CD14-positive monocyte (primary cell): ENCODE measurements at regions not wholly inside any gene's neighbourhood (a gene's known extent, or its start where the extent isn't known, plus 50 kb on each side); places are given as distances from the start of the nearest gene placed in this dataset.

ENCODE experiments used
- DNase-seq, 3 donors: peaks; one replicate each; pipeline ENCODE4 v3.0.0-alpha.2; 2011 to 2022
- H2AFZ ChIP-seq: 2 replicates; pipeline ENCODE4 v1.6.0; 2012; ENCODE audit warnings: mild to moderate bottlenecking, low read depth, low read length, inconsistent platforms; ENCODE audit not compliant: insufficient read depth, poor library complexity, severe bottlenecking
- H3K27ac ChIP-seq, 2 donors: 1 replicate in 1 of 2; 2 replicates in 1 of 2; pipeline ENCODE4 v1.5.1; 2012 to 2013; ENCODE audit warnings: low read length in 2 of 2, control low read depth in 1 of 2, inconsistent platforms in 1 of 2, low read depth in 1 of 2, mild to moderate bottlenecking in 1 of 2
- H3K27me3 ChIP-seq, 2 donors: one replicate each; pipeline versions ENCODE4 v1.6.0 to v1.6.1; 2011 to 2013; ENCODE audit warnings: low read length in 2 of 2; ENCODE audit not compliant: control insufficient read depth in 2 of 2, insufficient read depth in 2 of 2
- H3K36me3 ChIP-seq, 2 donors: replicated peaks in 1 of 2; 1 replicate in 1 of 2; 2 replicates in 1 of 2; pipeline versions ENCODE4 v1.5.1 to v1.6.1; 2012 to 2013; ENCODE audit warnings: low read length in 2 of 2, control low read depth in 1 of 2, inconsistent platforms in 1 of 2, mild to moderate bottlenecking in 1 of 2; ENCODE audit not compliant: insufficient read depth in 2 of 2, control insufficient read depth in 1 of 2
- H3K4me1 ChIP-seq, 2 donors: 1 replicate in 1 of 2; 2 replicates in 1 of 2; pipeline versions ENCODE4 v1.5.1 to v1.6.1; 2012 to 2013; ENCODE audit warnings: low read length in 2 of 2, control low read depth in 1 of 2, inconsistent platforms in 1 of 2, mild to moderate bottlenecking in 1 of 2, moderate library complexity in 1 of 2; ENCODE audit not compliant: insufficient read depth in 2 of 2, control insufficient read depth in 1 of 2
- H3K4me2 ChIP-seq: replicated peaks from 2 replicates; pipeline ENCODE3; 2012; ENCODE audit warnings: low read length, moderate library complexity, mild to moderate bottlenecking; ENCODE audit not compliant: poor library complexity, severe bottlenecking; ENCODE audit errors: extremely low read depth
- H3K4me3 ChIP-seq, 3 experiments: fragments of 200-600 bp in 1 of 3; sonication (generic) in 1 of 3; replicated peaks in 1 of 3; 1 replicate in 2 of 3; 2 replicates in 1 of 3; pipeline ENCODE4 v1.5.1; 2011 to 2013; ENCODE audit warnings: low read length in 3 of 3, mild to moderate bottlenecking in 3 of 3, control low read depth in 2 of 3, low read depth in 2 of 3, inconsistent platforms in 1 of 3, moderate library complexity in 1 of 3
- H3K79me2 ChIP-seq: 2 replicates; pipeline ENCODE4 v1.6.0; 2012; ENCODE audit warnings: mild to moderate bottlenecking, control low read depth, inconsistent platforms, low read length, moderate library complexity; ENCODE audit not compliant: insufficient read depth
- H3K9ac ChIP-seq: 2 replicates; pipeline ENCODE4 v1.6.0; 2017; ENCODE audit warnings: low read length, mild to moderate bottlenecking; ENCODE audit not compliant: insufficient read depth, poor library complexity, severe bottlenecking
- H3K9me3 ChIP-seq, 2 donors: replicated peaks in 1 of 2; 1 replicate in 1 of 2; 2 replicates in 1 of 2; pipeline versions ENCODE4 v1.5.1 to v1.6.1; 2012 to 2013; ENCODE audit warnings: low read length in 2 of 2, control low read depth in 1 of 2; ENCODE audit not compliant: control insufficient read depth in 1 of 2, insufficient read depth in 1 of 2
- H4K20me1 ChIP-seq: 2 replicates; pipeline ENCODE4 v1.6.0; 2012; ENCODE audit warnings: mild to moderate bottlenecking, low read length, control low read depth, moderate library complexity; ENCODE audit not compliant: insufficient read depth
- H3K27ac Mint-ChIP-seq, 7 donors: one replicate each; pipeline ENCODE4 v1.8.0; 2020; ENCODE audit warnings: mild to moderate bottlenecking in 7 of 7, mixed read lengths in 7 of 7, moderate library complexity in 6 of 7, inconsistent platforms in 2 of 7
- H3K27me3 Mint-ChIP-seq, 3 donors: one replicate each; pipeline ENCODE4 v1.8.0; 2021 to 2022; ENCODE audit warnings: low read depth in 3 of 3, mild to moderate bottlenecking in 3 of 3, mixed read lengths in 3 of 3, moderate library complexity in 3 of 3, inconsistent platforms in 1 of 3
- H3K36me3 Mint-ChIP-seq, 2 donors: one replicate each; pipeline ENCODE4 v1.8.0; 2020; ENCODE audit warnings: mixed read lengths in 2 of 2, inconsistent platforms in 1 of 2, mild to moderate bottlenecking in 1 of 2
- H3K4me1 Mint-ChIP-seq: one replicate; pipeline ENCODE4 v1.8.0; 2020; ENCODE audit warnings: mild to moderate bottlenecking, mixed read lengths
- H3K4me3 Mint-ChIP-seq, 2 donors: one replicate each; pipeline ENCODE4 v1.8.0; 2020; ENCODE audit warnings: mild to moderate bottlenecking in 2 of 2, mixed read lengths in 2 of 2, moderate library complexity in 1 of 2
- H3K9me3 Mint-ChIP-seq, 7 donors: one replicate each; pipeline ENCODE4 v1.8.0; 2020 to 2022; ENCODE audit warnings: mixed read lengths in 7 of 7, mild to moderate bottlenecking in 6 of 7, moderate library complexity in 6 of 7, inconsistent platforms in 2 of 7
- WGBS: methylation state at CpG from one replicate; pipeline ENCODE4 v1.1.5; 2013; ENCODE audit warnings: missing lambda C conversion rate; ENCODE audit not compliant: insufficient coverage; 5-methylcytosine and 5-hydroxymethylcytosine counted together
- intact Hi-C, 2 donors: fragments of 100-400 bp; cut with micrococcal nuclease; formaldehyde crosslinking; loops; one replicate each; pipeline versions ENCODE4 v1.15.0 to v1.15.1; 2023
- TF ChIP-seq, protein P1 (sequence below): fragments of 200-600 bp; IDR thresholded peaks from one replicate; pipeline ENCODE4 v1.8.0; 2022; ENCODE audit warnings: antibody characterized with exemption, mild to moderate bottlenecking

DNA sequence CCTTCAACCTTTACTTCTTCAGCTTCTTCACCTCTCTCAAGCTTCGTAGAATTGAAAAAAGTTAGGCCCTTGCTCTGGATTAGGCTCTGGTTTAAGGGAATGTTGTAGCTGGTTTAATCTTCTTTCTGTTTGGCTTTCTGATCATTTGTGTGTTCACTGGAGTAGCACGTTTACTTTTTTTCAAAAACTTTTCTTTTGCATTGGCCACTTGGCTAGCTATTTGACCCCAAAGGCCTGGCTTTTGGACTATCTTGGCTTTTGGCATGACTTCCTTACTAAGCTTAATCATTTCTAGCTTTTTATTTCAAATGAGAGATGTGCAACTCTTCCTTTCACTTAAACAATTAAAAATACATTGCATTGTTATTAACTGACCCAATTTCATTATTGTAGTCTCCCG, 1154.8 kb upstream of the ZEB2 start:
- intact Hi-C loops, result no loop called here

DNA sequence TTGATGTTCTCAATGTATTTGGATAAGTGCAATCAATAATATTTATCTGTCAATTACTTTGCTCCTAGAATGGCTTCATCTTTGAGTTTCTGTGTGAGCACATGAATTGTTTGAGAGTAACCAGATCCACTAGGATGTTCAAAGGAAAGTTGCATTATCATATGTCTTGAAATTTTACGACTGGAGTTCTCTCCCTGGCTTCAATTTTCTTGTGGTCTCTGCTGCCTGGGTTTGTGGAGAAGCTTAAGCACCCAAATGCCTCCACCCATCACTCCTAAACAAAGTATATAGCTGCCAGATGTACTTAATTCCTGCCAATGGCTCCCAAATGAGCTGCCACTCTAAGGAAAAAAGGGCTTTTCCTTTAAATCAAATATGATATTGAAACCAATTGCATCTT, 1149.4 kb upstream of the ZEB2 start:
- no peak overlapping the region for H3K4me2 ChIP-seq
- no peaks in the 10 kb centered on the region for H3K4me1 ChIP-seq
- no peak overlapping the region for H3K27ac Mint-ChIP-seq
- H3K9me3 ChIP-seq, result no peaks in the 10 kb centered on the region
- H3K4me3 Mint-ChIP-seq, result no peak overlapping the region
- peaks cover 18% of the 10 kb centered on the region for H3K4me1 Mint-ChIP-seq
- TF ChIP-seq, protein P1, sequence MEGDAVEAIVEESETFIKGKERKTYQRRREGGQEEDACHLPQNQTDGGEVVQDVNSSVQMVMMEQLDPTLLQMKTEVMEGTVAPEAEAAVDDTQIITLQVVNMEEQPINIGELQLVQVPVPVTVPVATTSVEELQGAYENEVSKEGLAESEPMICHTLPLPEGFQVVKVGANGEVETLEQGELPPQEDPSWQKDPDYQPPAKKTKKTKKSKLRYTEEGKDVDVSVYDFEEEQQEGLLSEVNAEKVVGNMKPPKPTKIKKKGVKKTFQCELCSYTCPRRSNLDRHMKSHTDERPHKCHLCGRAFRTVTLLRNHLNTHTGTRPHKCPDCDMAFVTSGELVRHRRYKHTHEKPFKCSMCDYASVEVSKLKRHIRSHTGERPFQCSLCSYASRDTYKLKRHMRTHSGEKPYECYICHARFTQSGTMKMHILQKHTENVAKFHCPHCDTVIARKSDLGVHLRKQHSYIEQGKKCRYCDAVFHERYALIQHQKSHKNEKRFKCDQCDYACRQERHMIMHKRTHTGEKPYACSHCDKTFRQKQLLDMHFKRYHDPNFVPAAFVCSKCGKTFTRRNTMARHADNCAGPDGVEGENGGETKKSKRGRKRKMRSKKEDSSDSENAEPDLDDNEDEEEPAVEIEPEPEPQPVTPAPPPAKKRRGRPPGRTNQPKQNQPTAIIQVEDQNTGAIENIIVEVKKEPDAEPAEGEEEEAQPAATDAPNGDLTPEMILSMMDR, result no peak
- no CpG with 5 or more reads among the region's 1 CpG for WGBS
- no peaks in the 10 kb centered on the region for H3K79me2 ChIP-seq
- no peaks in the 10 kb centered on the region for H3K27me3 ChIP-seq
- H3K36me3 Mint-ChIP-seq, result no peaks in the 10 kb centered on the region
- H3K9ac ChIP-seq, result no peak overlapping the region
- H4K20me1 ChIP-seq, result no peaks in the 10 kb centered on the region
- H3K4me3 ChIP-seq, result no peak overlapping the region
- no peaks in the 10 kb centered on the region for H3K36me3 ChIP-seq
- H3K9me3 Mint-ChIP-seq, result peaks cover 0 to 1% (median 0%) of the 10 kb centered on the region in 7 donors
- no peak for DNase-seq
- H3K27me3 Mint-ChIP-seq, result no peaks in the 10 kb centered on the region
- intact Hi-C loops, result no loop called here
- no peak overlapping the region for H2AFZ ChIP-seq
- no peak overlapping the region for H3K27ac ChIP-seq

More for the DNA sequence above, 1154.8 kb upstream of the ZEB2 start:
- H3K27me3 Mint-ChIP-seq, result no peaks in the 10 kb centered on the region
- H3K27ac Mint-ChIP-seq, result no peak overlapping the region
- Histone ChIP-seq H2AFZ (no peak overlapping the region), H3K4me2 (no peak overlapping the region), H3K79me2 (no peaks in the 10 kb centered on the region), H3K4me1 (peaks cover 0 to 8% of the 10 kb centered on the region in 2 donors), H3K36me3 (no peaks in the 10 kb centered on the region), H3K27me3 (no peaks in the 10 kb centered on the region), H3K4me3 (no peak overlapping the region), H3K27ac (no peak overlapping the region), H3K9me3 (no peaks in the 10 kb centered on the region), H3K9ac (no peak overlapping the region), H4K20me1 (no peaks in the 10 kb centered on the region)
- WGBS, result 100% methylated on average over 2 of the region's 3 CpGs
- peaks cover 0 to 4% (median 1%) of the 10 kb centered on the region in 7 donors for H3K9me3 Mint-ChIP-seq
- TF ChIP-seq, protein P1, result no peak
- no peak overlapping the region for H3K4me3 Mint-ChIP-seq
- no peak for DNase-seq
- peaks cover 17% of the 10 kb centered on the region for H3K4me1 Mint-ChIP-seq
- H3K36me3 Mint-ChIP-seq, result peaks cover 0 to 3% of the 10 kb centered on the region in 2 donors
